Epithelial cell of esophagus (primary cell): ENCODE measurements at regions not wholly inside any gene's neighbourhood (a gene's known extent, or its start where the extent isn't known, plus 50 kb on each side); places are given as distances from the start of the nearest gene placed in this dataset.

Experiments
- DNase-seq: peaks from one replicate; pipeline ENCODE4 v3.0.0; 2010; ENCODE audit warnings: low read depth
- H3K4me3 ChIP-seq: 2 replicates; pipeline ENCODE4 v1.5.1; 2011; ENCODE audit warnings: mild to moderate bottlenecking, low read length, control low read depth
- TF ChIP-seq, protein P1 (sequence below): IDR thresholded peaks from 2 replicates; pipeline ENCODE4 v1.5.1; 2011; ENCODE audit warnings: low read depth, mild to moderate bottlenecking, low read length, control low read depth, inconsistent platforms; ENCODE audit not compliant: insufficient read depth; ENCODE audit errors: missing control alignments

DNA sequence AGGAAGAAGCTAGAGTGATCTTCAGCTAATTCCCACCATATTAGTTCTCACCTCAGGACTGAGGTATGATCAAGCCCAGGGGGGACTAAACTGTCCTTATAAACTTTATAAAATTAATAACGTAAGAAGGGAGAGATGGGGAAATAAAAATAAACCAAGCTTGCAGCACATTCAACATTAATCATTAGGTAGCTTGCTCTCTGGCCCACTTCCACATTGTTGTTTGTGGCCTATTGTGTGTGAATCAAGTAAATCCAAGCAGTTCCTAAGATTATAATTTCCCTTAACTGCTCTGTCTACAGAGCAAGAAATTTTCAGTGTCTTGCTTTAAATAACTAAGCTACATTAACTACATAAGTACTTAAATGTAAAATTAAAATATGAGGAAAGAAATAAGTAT lies 131.3 kb upstream of the ABCA1 start:
- DNase-seq = peak; percentile 65
- TF ChIP-seq, protein P1, sequence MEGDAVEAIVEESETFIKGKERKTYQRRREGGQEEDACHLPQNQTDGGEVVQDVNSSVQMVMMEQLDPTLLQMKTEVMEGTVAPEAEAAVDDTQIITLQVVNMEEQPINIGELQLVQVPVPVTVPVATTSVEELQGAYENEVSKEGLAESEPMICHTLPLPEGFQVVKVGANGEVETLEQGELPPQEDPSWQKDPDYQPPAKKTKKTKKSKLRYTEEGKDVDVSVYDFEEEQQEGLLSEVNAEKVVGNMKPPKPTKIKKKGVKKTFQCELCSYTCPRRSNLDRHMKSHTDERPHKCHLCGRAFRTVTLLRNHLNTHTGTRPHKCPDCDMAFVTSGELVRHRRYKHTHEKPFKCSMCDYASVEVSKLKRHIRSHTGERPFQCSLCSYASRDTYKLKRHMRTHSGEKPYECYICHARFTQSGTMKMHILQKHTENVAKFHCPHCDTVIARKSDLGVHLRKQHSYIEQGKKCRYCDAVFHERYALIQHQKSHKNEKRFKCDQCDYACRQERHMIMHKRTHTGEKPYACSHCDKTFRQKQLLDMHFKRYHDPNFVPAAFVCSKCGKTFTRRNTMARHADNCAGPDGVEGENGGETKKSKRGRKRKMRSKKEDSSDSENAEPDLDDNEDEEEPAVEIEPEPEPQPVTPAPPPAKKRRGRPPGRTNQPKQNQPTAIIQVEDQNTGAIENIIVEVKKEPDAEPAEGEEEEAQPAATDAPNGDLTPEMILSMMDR = no peak
- no peak overlapping the region for H3K4me3 ChIP-seq

DNA sequence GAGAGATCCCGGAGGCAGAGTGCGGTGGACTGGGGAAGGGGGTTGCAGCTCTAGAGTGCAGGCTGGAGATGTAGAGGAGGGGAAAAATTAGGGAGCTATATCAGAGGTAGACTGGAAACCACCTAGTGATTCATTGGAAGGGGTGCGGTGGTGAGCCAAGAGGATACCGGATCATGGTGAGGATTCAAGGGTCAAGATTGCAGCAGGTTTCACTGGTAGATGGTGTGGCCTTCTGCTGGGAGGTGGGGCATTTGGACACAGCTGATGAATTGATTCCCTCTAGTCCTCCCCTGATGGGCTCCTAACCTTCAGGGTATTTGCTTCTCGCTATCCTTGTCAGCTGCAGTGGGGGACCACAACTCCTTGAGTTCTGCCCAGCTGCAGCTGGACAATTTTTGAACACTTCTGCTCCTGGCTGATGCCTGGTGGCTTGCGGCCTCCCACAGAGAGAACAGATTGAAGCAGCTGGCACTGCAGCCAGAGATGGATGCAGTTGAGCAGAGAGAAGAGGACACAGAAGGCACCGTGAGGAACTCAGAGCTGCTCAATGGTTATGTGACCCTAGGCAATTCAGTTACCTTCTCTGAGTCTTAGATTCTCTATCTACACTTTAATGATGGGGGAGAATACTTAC lies 134.4 kb upstream of the ABCA1 start:
- H3K4me3 ChIP-seq = no peak overlapping the region
- TF ChIP-seq, protein P1 = no peak
- peak; percentile 60 for DNase-seq

DNA sequence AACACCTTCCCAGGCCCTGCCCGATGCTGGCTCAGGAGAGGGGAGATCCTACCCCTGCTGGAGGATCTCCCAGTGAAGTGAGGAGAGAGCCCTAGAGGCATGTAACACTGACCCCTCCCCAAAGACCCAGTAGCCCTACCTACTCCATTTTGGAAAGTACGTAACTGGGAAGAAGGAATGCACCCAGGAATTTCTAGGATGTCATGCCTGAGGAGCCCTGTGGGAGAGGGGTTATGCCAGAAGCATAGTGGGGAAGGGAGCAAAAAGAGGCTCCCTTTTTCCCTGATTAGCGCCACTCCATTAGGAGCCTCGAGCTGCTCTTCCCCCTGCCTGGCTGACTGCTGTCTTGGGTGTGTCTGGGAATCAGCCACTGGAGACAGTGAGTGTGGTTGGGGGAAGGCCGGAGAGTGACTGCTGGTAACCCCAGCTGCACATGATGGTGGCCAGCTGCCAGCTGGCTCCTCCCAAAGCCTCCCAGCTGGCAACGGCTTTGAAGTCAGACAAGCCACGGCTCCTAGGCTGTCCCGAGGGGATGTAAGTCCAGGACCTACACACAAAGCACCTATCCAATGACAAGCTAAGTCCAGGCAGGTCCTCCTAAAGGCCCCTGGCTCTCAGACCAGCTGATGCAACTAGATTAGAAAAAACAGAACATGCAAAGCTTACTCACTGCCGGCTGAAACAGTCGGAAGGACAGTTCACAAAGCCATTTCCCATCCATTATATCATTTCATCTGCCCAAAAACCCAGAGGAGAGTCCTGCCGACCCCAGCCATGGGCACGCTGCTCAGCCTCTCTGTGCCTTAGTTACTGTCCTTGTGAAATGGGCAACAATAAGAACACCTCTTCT lies 136.5 kb upstream of the ABCA1 start:
- TF ChIP-seq, protein P1 = no peak
- no peak overlapping the region for H3K4me3 ChIP-seq
- DNase-seq = peak; percentile 98

DNA sequence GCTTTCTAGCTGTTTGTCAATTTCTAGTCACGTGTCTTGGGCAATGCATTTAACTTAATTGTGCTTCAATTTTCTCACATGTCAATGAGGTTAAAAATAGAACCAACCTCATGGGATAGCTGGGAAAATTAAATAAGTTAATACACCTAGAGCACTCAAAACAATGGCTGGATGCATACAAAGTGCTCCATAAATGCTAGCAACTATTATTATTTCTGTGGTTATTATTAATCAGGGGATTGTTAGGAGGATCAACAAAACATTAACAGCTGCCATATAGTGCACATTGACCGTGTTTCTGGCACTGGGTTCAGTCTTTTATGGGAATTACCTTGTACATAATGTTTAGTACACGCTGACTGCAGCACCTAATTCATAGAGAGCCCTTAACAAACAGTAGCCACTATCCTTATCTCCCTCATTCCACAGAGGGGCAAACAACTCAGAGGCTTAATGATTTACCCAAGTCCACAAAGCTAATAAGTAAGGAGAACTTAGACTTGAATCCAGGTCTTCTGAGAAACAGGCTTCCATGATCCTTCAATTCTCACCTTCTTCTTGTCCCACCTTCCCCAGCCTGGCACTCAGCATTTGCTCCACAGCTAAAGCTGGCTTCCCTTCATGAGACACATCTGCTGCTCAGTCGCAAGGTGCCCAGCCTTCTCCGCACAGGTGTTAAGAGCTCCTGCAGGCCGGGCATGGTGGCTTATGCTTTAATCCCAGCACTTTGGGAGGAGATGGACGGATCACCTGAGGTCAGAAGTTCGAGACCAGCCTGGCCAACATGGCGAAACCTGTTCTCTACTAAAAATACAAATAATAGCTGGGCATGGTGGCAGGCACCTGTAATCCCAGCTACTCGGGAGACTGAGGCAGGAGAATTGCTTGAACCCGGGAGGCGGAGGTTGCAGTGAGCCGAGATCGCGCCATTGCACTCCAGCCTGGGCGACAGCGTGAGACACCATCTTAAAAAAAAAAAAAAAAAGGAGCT lies 137.4 kb upstream of the ABCA1 start:
- no peak overlapping the region for H3K4me3 ChIP-seq
- DNase-seq = no peak

DNA sequence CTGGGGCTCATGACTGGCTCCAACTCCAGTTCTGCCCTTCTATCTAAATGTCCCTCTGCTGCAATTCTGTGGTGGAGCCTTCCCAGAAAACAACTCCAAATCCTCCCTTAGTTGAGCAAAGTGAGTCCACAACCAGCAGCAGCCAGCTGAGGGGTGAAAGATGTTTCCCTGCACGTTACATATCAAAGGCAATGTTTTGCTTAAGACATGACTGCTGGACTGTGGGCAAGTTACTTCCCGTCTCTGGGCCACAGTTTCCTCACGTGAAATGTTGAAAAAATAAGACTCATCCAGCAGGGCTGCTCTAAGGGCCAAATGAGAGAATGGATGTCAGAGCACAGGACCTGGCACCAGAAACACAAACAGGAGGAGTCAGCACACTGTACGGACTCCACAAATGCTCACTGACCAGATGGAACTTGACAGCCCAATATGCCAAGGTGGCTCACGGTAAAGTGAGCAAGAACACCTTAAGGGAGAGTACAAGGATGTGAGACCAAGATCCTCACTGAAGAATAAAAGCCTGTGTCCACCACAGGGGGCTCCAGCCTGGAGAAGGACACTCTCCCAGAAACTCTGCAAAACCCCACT lies 138.4 kb upstream of the ABCA1 start:
- DNase-seq = peak; percentile 77
- H3K4me3 ChIP-seq = no peak overlapping the region
- TF ChIP-seq, protein P1 = no peak

More for the DNA sequence above, 137.4 kb upstream of the ABCA1 start:
- TF ChIP-seq, protein P1 = no peak

DNA sequence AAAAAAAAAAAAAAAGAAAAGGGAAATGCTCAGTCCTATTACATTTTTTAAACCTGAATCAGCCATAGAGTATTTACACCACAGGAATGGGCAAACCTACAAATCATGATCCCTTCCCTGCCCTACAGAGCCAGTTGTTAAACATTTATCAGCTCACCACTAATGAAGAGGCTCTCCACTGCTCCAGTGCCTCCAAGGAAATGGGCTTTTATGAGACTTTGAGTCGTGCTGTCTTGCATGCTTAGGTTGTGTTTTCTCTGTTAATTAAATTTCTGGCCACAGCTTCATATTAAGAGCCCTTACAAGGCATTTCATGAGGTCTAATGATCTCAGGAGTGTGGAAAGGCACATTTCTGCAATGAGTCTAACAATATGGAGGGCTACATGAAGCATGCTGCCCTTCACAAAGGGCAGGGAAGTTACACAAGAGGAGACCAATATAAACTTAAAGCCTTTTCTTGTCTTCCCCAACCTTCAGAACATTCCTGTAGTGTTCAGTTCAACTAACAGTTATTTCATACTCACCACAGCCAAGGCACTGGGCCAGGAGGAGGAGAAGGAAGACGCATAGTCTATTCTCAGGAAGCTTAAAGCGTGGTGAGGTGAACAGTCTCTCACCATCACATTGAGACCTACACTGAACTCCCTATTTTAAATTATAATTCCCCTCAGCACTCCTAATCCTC lies 140.1 kb upstream of the ABCA1 start:
- TF ChIP-seq, protein P1 = no peak
- H3K4me3 ChIP-seq = no peak overlapping the region
- DNase-seq = peak; percentile 37
